Fibroblast of villous mesenchyme (primary cell): ENCODE measurements at regions not wholly inside any gene's neighbourhood (a gene's known extent, or its start where the extent isn't known, plus 50 kb on each side); places are given as distances from the start of the nearest gene placed in this dataset.

ENCODE experiments used
- DNase-seq: peaks from one replicate; pipeline ENCODE4 v3.0.0-alpha.2; 2010; ENCODE audit warnings: low read depth
- H3K4me3 ChIP-seq: 2 replicates; pipeline ENCODE4 v1.5.1; 2011; ENCODE audit warnings: low read depth, mild to moderate bottlenecking, low read length
- CTCF ChIP-seq: IDR thresholded peaks from 2 replicates; pipeline ENCODE4 v1.5.1; 2012; ENCODE audit warnings: low read depth, mild to moderate bottlenecking, low read length; ENCODE audit not compliant: insufficient read depth

DNA sequence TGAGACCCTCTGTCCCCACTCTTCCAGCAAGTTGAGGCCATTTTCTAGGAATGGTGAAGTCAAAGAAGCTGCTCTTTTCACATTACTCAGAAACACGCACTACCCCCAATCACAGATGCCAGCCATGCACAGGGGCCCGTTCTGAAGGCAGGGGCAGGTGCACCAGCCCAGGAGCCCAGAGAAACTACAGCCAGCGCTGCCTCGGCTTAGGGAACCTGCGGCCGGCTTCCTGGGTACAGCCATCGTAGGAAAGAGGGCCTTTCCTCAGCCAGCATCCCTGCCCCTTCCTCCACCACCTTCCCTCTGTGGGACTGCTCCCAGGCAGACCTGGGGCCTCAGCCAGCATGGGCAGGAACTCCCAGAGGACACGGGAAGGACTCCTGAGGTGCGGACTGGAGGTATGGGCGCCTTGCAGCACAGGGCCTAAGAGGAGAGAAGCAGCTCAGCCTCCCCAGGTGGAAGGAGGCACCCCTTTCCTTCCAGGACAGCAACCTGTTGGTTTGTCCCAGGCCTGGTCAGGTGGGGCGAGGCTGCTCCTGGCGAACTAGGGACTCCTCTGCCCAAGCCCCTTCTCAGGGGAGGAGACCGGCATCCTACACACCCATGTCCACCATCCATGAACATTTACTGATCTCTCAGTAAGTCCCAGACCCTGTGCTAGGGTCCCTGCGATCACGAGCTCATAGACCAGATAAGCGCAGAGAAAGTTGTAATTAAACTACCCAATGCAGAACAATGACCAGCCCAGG lies 99.0 kb upstream of the ID2 start:
- no peak overlapping the region for H3K4me3 ChIP-seq
- TF ChIP-seq CTCF = no peak
- DNase-seq = no peak

GRCh38 chr2:8583400-8584173 lies 98.3 kb upstream of the ID2 start:
- TF ChIP-seq CTCF = no peak
- peak; percentile 31 for DNase-seq
- H3K4me3 ChIP-seq = no peak overlapping the region

DNA sequence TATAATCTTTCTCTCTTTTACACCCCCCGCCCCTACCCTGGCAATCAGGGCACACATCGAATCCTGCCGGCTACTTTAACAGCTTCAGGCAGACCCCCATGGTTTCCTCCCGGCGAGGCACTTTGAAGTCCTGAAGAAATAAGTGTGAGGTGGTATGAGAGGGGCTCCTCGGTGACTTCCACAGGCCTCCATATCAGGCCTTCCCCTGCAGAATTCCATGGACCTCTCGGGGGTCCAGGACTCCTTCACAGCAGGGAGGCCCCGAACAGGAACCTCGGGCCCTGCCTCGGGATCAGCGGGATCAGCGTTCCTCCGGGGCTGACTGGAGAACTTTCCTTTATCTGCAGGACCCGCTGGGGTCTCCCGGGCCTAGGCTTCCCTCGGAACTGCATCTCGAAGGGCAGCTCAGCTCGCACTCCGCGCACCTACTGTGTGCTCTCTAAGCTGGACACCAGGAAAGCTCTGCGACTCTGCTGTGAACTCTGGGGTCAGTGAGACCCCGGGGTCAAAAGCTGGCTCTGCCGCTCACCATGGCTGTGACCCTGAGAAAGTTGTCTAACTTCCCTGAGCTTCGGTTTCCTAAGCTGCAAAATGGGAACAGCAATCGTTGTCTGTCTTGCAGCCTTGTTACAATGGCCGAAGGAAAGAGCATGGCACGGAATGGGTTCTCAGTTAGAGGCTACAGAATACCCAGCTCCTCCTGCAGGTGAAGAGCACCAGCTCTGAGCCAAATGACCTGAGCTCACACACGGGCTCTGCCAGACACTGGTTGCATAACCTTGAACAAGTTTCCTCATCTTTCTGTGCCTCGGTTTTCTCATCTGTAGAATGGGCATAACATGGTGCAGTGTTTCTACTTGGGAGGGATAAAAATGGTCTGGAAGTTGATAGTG lies 97.4 kb upstream of the ID2 start:
- no peak overlapping the region for H3K4me3 ChIP-seq
- no peak for DNase-seq
- no peak for TF ChIP-seq CTCF

GRCh38 chr2:8586457-8587051 lies 95.3 kb upstream of the ID2 start:
- H3K4me3 ChIP-seq = no peak overlapping the region
- no peak for TF ChIP-seq CTCF
- DNase-seq = no peak

DNA sequence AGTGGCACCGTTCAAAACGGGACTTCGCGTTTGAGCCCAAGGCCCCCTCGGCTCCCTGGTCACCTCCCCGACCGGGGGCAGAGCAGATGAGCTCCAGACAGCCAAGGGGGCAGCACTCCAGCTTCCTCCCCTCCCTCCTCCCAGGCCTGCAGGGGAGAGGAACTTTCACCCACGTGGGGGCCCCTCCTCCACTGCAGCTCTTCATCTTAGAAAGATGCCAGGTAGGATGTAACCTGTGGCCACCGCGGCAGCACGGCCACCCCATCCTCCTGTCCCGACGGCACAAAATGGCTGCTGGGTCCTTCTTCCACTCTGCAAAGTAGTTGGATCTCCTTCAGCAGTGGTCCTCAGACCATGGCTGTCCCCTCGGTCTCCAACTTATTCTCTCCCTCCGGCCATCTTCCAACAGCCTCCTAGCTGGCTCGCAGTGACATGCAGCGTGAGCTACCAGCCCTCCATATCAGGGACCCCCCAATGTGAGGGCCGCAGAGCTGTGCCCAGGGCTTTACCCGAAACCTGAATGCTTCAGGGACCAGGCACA lies 94.5 kb upstream of the ID2 start:
- no peak for TF ChIP-seq CTCF
- H3K4me3 ChIP-seq = no peak overlapping the region
- DNase-seq = no peak

DNA sequence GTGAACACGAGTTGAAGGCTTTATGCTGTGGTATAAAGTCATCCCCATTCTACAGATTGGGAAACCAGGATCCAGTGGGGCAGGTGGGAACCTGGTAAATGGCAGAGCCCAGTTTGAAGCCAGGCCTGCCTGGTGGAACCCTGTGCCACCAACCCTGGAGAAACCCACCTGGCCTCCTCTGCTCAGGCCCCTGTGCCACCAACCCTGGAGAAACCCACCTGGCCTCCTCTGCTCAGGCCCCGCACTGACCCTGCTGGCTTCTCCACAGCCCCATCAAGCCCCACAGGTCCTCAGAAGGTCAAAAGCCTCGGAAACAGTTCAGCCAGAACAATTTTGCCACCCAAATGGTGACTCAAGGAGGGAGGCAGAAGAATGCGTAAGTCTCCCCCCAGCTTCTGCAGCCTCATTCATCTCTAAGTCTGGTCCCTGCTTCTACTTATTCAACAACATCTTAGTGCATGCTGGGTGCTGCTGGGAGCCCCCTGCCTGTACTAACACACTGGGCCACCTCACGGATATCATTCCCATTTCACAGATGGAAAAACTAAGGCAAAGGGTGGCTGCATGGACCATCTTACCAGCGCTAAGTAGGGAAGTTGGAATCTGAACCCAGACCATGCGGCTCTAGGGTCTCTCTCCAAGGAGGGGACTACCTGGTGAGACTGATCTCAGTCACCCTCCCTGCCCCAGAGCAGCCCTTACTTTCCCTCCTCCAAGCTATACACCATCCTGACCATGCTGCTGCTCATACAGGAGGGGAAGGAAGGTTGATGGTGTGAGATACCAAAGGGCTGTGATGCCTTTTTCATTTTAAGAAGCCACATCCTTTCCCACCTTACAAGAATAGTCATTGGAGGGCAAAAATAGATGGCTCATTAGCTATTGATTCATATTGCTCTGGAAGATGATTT lies 93.7 kb upstream of the ID2 start:
- DNase-seq = no peak
- no peak overlapping the region for H3K4me3 ChIP-seq
- no peak for TF ChIP-seq CTCF
